ENCODE measurements at regions not wholly inside any gene's neighbourhood (a gene's known extent, or its start where the extent isn't known, plus 50 kb on each side); places are given as distances from the start of the nearest gene placed in this dataset.

GRCh38 chr16:65667011-65667578 is 545.2 kb upstream of the CDH11 start:
- no peak for FAIRE-seq
- CTCF ChIA-PET (ENCODE audit: partially characterized antibody), result interaction anchor here (0.7 to 2.0 kb wide), 9 partner anchors 8 to 238 kb away, joined by 3 to 14 read pairs (median 4); no protein-coding TSS in a partner anchor
- POLR2A ChIA-PET (ENCODE audit: partially characterized antibody), result interaction anchor here (1.2 kb wide), 1 partner anchor 439 kb away, joined by 4 read pairs; no protein-coding TSS in a partner anchor
- TF ChIP-seq MAX (IDR thresholded peaks at IDR 0.05) (no peak), CTCF (IDR thresholded peaks at IDR 0.05; ENCODE audit: control extremely low read depth in 1 of 3, insufficient read depth in 1 of 3, low read depth in 1 of 3, low read length in 3 of 3) (peak; percentile 30 to 55 (median 34)), SAP30 (IDR thresholded peaks at IDR 0.05; ENCODE audit: insufficient read depth, insufficient replicate concordance, low read length) (no peak), RNF2 (IDR thresholded peaks at IDR 0.05; ENCODE audit: borderline replicate concordance, low read depth, low read length, missing control alignments, poor library complexity, severe bottlenecking) (no peak), HDAC2 (IDR thresholded peaks at IDR 0.05; ENCODE audit: borderline replicate concordance in 1 of 2, low read depth in 2 of 2, low read length in 2 of 2) (no peak), JUN (IDR thresholded peaks at IDR 0.05; ENCODE audit: low read depth, low read length) (no peak), HDAC6 (IDR thresholded peaks at IDR 0.05; ENCODE audit: low read depth, low read length) (no peak), YY1 (IDR thresholded peaks at IDR 0.05; ENCODE audit: low read depth, low read length) (no peak)

More at GRCh38 chr16:65667011-65667578, 545.2 kb upstream of the CDH11 start:
- no peak overlapping the region for H3K27ac ChIP-seq (ENCODE audit: low read depth, low read length)
- peaks cover 0 to 3% of the 10 kb centered on the region in 2 experiments; a peak in 1 of 4 replicates for H3K9me3 ChIP-seq (ENCODE audit: insufficient read depth in 2 of 2, low read depth in 1 of 2, low read length in 1 of 2)
- no peak overlapping the region for H3K56ac ChIP-seq (replicated peaks; ENCODE audit: insufficient read length, low read depth, low read length)
- no peak overlapping the region; the same call in 1 of the 2 replicates for H3K18ac ChIP-seq (ENCODE audit: extremely low read depth, low read length)
- H3K4ac ChIP-seq (replicated peaks; ENCODE audit: insufficient read length, low read depth, low read length), result no peak overlapping the region
- no peak overlapping the region for H3K4me2 ChIP-seq (ENCODE audit: insufficient read depth in 1 of 2, low read depth in 2 of 2, low read length in 2 of 2)
- no peak overlapping the region for H3K23ac ChIP-seq (ENCODE audit: insufficient read length)
- H3K79me1 ChIP-seq (ENCODE audit: low read depth, low read length), result no peaks in the 10 kb centered on the region
- no peak overlapping the region for H2BK120ac ChIP-seq (replicated peaks; ENCODE audit: low read depth, low read length)
- no peak overlapping the region for H4K8ac ChIP-seq (ENCODE audit: extremely low read depth, insufficient read depth, low read length)
- H2AK5ac ChIP-seq (ENCODE audit: low read depth, low read length), result 0 out of 2 replicates have a peak overlapping the region, but pooled peaks have one; percentile 30
- no peaks in the 10 kb centered on the region for H4K20me1 ChIP-seq (replicated peaks in 1 of 2; ENCODE audit: control insufficient read depth in 1 of 2, insufficient read depth in 2 of 2, low read length in 2 of 2)
- no peak overlapping the region for H4K91ac ChIP-seq (replicated peaks; ENCODE audit: insufficient read length, low read length)
- no peak overlapping the region for H2BK15ac ChIP-seq (ENCODE audit: low read length)
- no peak for DNase-seq (ENCODE audit: low read depth in 1 of 2, low spot score in 2 of 2)
- no peaks in the 10 kb centered on the region for H3K27me3 ChIP-seq (replicated peaks in 1 of 4; ENCODE audit: control insufficient read depth in 3 of 4, extremely low read depth in 1 of 4, insufficient read depth in 3 of 4, low read length in 3 of 4)
- no peak overlapping the region for H3K14ac ChIP-seq (ENCODE audit: insufficient read length)
- H3K9ac ChIP-seq (replicated peaks in 1 of 4; ENCODE audit: extremely low read depth in 1 of 4, low read depth in 3 of 4, low read length in 3 of 4), result no peak overlapping the region
- no peaks in the 10 kb centered on the region for H3K23me2 ChIP-seq (ENCODE audit: low read depth, low read length)
- peaks cover 0 to 5% (median 2%) of the 10 kb centered on the region in 4 experiments; a peak in 3 of 7 replicates for H3K4me1 ChIP-seq (replicated peaks in 1 of 4; ENCODE audit: control insufficient read depth in 3 of 4, insufficient read depth in 4 of 4, low read length in 3 of 4)
- H2BK5ac ChIP-seq (ENCODE audit: low read depth, low read length), result 0 out of 2 replicates have a peak overlapping the region, but pooled peaks have one; percentile 7
- H2BK12ac ChIP-seq (ENCODE audit: low read depth, low read length), result peak overlapping the region; percentile 41; the same call in 1 of the 2 replicates
- WGBS, 2 experiments (ENCODE audit: extremely low coverage in 1 of 2, insufficient coverage in 1 of 2, insufficient read length in 1 of 2, insufficient replicate concordance in 2 of 2, low coverage in 1 of 2, low lambda C conversion rate in 2 of 2, missing lambda C conversion rate in 1 of 2), result 89% methylated on average over 7 of the region's 7 CpGs; no CpG with 5 or more reads in 1 of the 2 experiments
- H2AFZ ChIP-seq (ENCODE audit: low read length), result 0 out of 2 replicates have a peak overlapping the region, but pooled peaks have one; percentile 52
- no peak overlapping the region for H2BK20ac ChIP-seq (ENCODE audit: low read length)
- H4K5ac ChIP-seq (ENCODE audit: insufficient read length, low read depth, low read length), result no peak overlapping the region
- no peaks in the 10 kb centered on the region for H3K36me3 ChIP-seq (ENCODE audit: control insufficient read depth in 2 of 4, insufficient read depth in 4 of 4, low read length in 3 of 4)
- no peaks in the 10 kb centered on the region for H3K79me2 ChIP-seq (ENCODE audit: control insufficient read depth in 1 of 2, insufficient read depth in 2 of 2, low read length in 2 of 2)
- H3K4me3 ChIP-seq (ENCODE audit: extremely low read depth in 1 of 4, insufficient read depth in 2 of 4, low read depth in 3 of 4, low read length in 4 of 4), result no peak overlapping the region

All from H1 (cell line).